CD8-positive, alpha-beta memory T cell (primary cell): ENCODE measurements at regions not wholly inside any gene's neighbourhood (a gene's known extent, or its start where the extent isn't known, plus 50 kb on each side); places are given as distances from the start of the nearest gene placed in this dataset.

Experiments
- CTCF ChIA-PET: fragments of 350-600 bp; sonication (Branson Sonifier 250); formaldehyde crosslinking; loops from one replicate; lab custom pipeline; 2021; ENCODE audit warnings: antibody characterized with exemption; lab: Charles Lee
- POLR2A ChIA-PET: fragments of 350-600 bp; sonication (Branson Sonifier 250); formaldehyde crosslinking; loops from one replicate; lab custom pipeline; 2021; ENCODE audit warnings: antibody characterized with exemption; lab: Charles Lee
- DNase-seq, 5 donors: peaks; one replicate each; pipeline versions ENCODE4 v3.0.0 to v3.0.0-alpha.2; 2020 to 2022; ENCODE audit warnings: mixed read lengths in 1 of 5
- H3K27ac ChIP-seq: one replicate; pipeline ENCODE4 v1.7.0; 2013; ENCODE audit warnings: low read depth, mild to moderate bottlenecking, low read length, moderate library complexity
- H3K27me3 ChIP-seq: 2 replicates; pipeline ENCODE4 v1.7.0; 2013; ENCODE audit warnings: low read length, mild to moderate bottlenecking; ENCODE audit not compliant: insufficient read depth, poor library complexity, severe bottlenecking
- H3K36me3 ChIP-seq: 2 replicates; pipeline ENCODE4 v1.7.0; 2013; ENCODE audit warnings: mild to moderate bottlenecking, low read length, moderate library complexity; ENCODE audit not compliant: insufficient read depth
- H3K4me1 ChIP-seq: 2 replicates; pipeline ENCODE4 v1.7.0; 2013; ENCODE audit warnings: mild to moderate bottlenecking, low read length, moderate library complexity; ENCODE audit not compliant: insufficient read depth
- H3K4me3 ChIP-seq: 2 replicates; pipeline ENCODE4 v1.7.0; 2013; ENCODE audit warnings: mild to moderate bottlenecking, low read length
- H3K9me3 ChIP-seq: 2 replicates; pipeline ENCODE4 v1.7.0; 2013; ENCODE audit warnings: mild to moderate bottlenecking, low read length
- H3K27ac Mint-ChIP-seq, 8 donors: one replicate each; pipeline ENCODE4 v1.8.0; 2020 to 2021; ENCODE audit warnings: mixed read lengths in 8 of 8, mild to moderate bottlenecking in 6 of 8, inconsistent platforms in 3 of 8, moderate library complexity in 3 of 8
- H3K27me3 Mint-ChIP-seq, 2 donors: one replicate each; pipeline ENCODE4 v1.8.0; 2020 to 2021; ENCODE audit warnings: mixed read lengths in 2 of 2, mild to moderate bottlenecking in 1 of 2, moderate library complexity in 1 of 2
- H3K36me3 Mint-ChIP-seq, 3 donors: one replicate each; pipeline ENCODE4 v1.8.0; 2020 to 2021; ENCODE audit warnings: mixed read lengths in 3 of 3, inconsistent platforms in 1 of 3, mild to moderate bottlenecking in 1 of 3
- H3K4me1 Mint-ChIP-seq, 3 donors: one replicate each; pipeline ENCODE4 v1.8.0; 2020 to 2021; ENCODE audit warnings: mixed read lengths in 3 of 3, inconsistent platforms in 1 of 3, mild to moderate bottlenecking in 1 of 3
- H3K4me3 Mint-ChIP-seq, 7 donors: one replicate each; pipeline ENCODE4 v1.8.0; 2020 to 2021; ENCODE audit warnings: mixed read lengths in 7 of 7, mild to moderate bottlenecking in 6 of 7, moderate library complexity in 4 of 7, inconsistent platforms in 2 of 7
- H3K9me3 Mint-ChIP-seq, 5 donors: one replicate each; pipeline ENCODE4 v1.8.0; 2020 to 2022; ENCODE audit warnings: mixed read lengths in 5 of 5, mild to moderate bottlenecking in 3 of 5, moderate library complexity in 2 of 5, inconsistent platforms in 1 of 5

GRCh38 chr5:45035991-45036390, 227.2 kb downstream of the MRPS30 start:
- no peak overlapping the region for H3K4me3 Mint-ChIP-seq
- POLR2A ChIA-PET: no interaction called here

GRCh38 chr5:45037927-45038326, 229.2 kb downstream of the MRPS30 start:
- POLR2A ChIA-PET: no interaction called here
- no peaks in the 10 kb centered on the region for H3K4me1 ChIP-seq

More at GRCh38 chr5:45035991-45036390, 227.2 kb downstream of the MRPS30 start:
- Histone ChIP-seq H3K4me1 (no peaks in the 10 kb centered on the region), H3K4me3 (no peak overlapping the region), H3K27me3 (no peaks in the 10 kb centered on the region), H3K9me3 (no peaks in the 10 kb centered on the region), H3K27ac (no peak overlapping the region), H3K36me3 (no peaks in the 10 kb centered on the region)
- Mint-ChIP-seq H3K9me3 (peaks cover 0 to 4% (median 0%) of the 10 kb centered on the region in 5 donors), H3K27ac (no peak overlapping the region), H3K36me3 (no peaks in the 10 kb centered on the region), H3K27me3 (no peaks in the 10 kb centered on the region), H3K4me1 (no peaks in the 10 kb centered on the region)
- CTCF ChIA-PET: no interaction called here
- DNase-seq: no peak

GRCh38 chr5:45038366-45038987, 229.7 kb downstream of the MRPS30 start:
- Histone ChIP-seq H3K4me1 (no peaks in the 10 kb centered on the region), H3K36me3 (no peaks in the 10 kb centered on the region), H3K27ac (no peak overlapping the region), H3K27me3 (no peaks in the 10 kb centered on the region), H3K4me3 (no peak overlapping the region), H3K9me3 (no peaks in the 10 kb centered on the region)
- DNase-seq: no peak
- no peaks in the 10 kb centered on the region for H3K36me3 Mint-ChIP-seq
- H3K4me1 Mint-ChIP-seq: no peaks in the 10 kb centered on the region
- CTCF ChIA-PET: no interaction called here
- no peak overlapping the region for H3K27ac Mint-ChIP-seq
- no peaks in the 10 kb centered on the region for H3K27me3 Mint-ChIP-seq
- POLR2A ChIA-PET: no interaction called here
- peaks cover 0 to 8% (median 0%) of the 10 kb centered on the region in 5 donors for H3K9me3 Mint-ChIP-seq
- H3K4me3 Mint-ChIP-seq: no peak overlapping the region

More at GRCh38 chr5:45037927-45038326, 229.2 kb downstream of the MRPS30 start:
- Histone ChIP-seq H3K27me3 (no peaks in the 10 kb centered on the region), H3K36me3 (no peaks in the 10 kb centered on the region), H3K9me3 (no peaks in the 10 kb centered on the region), H3K4me3 (no peak overlapping the region), H3K27ac (no peak overlapping the region)
- CTCF ChIA-PET: no interaction called here
- Mint-ChIP-seq H3K4me3 (no peak overlapping the region), H3K36me3 (no peaks in the 10 kb centered on the region), H3K4me1 (no peaks in the 10 kb centered on the region), H3K27me3 (no peaks in the 10 kb centered on the region), H3K27ac (no peak overlapping the region), H3K9me3 (peaks cover 0 to 8% (median 0%) of the 10 kb centered on the region in 5 donors)
- no peak for DNase-seq

GRCh38 chr5:45042283-45042682, 233.5 kb downstream of the MRPS30 start:
- no peaks in the 10 kb centered on the region for H3K36me3 ChIP-seq
- Mint-ChIP-seq H3K27me3 (no peaks in the 10 kb centered on the region), H3K27ac (no peak overlapping the region), H3K4me1 (no peaks in the 10 kb centered on the region), H3K36me3 (no peaks in the 10 kb centered on the region), H3K9me3 (peaks cover 0 to 4% (median 1%) of the 10 kb centered on the region in 5 donors), H3K4me3 (no peak overlapping the region)
- ChIA-PET POLR2A (no interaction called here), CTCF (no interaction called here)
- H3K9me3 ChIP-seq: no peaks in the 10 kb centered on the region
- no peak overlapping the region for H3K27ac ChIP-seq
- no peak for DNase-seq
- H3K27me3 ChIP-seq: no peaks in the 10 kb centered on the region
- no peak overlapping the region for H3K4me3 ChIP-seq
- no peaks in the 10 kb centered on the region for H3K4me1 ChIP-seq

- DNase-seq: no peak
- no peak overlapping the region for H3K4me3 Mint-ChIP-seq
- H3K4me1 Mint-ChIP-seq: no peaks in the 10 kb centered on the region
- no peaks in the 10 kb centered on the region for H3K9me3 ChIP-seq
- H3K27me3 Mint-ChIP-seq: no peaks in the 10 kb centered on the region
- no peaks in the 10 kb centered on the region for H3K27me3 ChIP-seq
- no peak overlapping the region for H3K27ac ChIP-seq
- H3K27ac Mint-ChIP-seq: no peak overlapping the region
- H3K9me3 Mint-ChIP-seq: peaks cover 0 to 7% (median 0%) of the 10 kb centered on the region in 5 donors
- no peaks in the 10 kb centered on the region for H3K36me3 Mint-ChIP-seq
- ChIA-PET CTCF (no interaction called here), POLR2A (no interaction called here)
- no peaks in the 10 kb centered on the region for H3K4me1 ChIP-seq
- H3K4me3 ChIP-seq: no peak overlapping the region
- H3K36me3 ChIP-seq: no peaks in the 10 kb centered on the region
Observed at GRCh38 chr5:45057564-45057963, 248.8 kb downstream of the MRPS30 start.

GRCh38 chr5:45060724-45061123, 252.0 kb downstream of the MRPS30 start:
- H3K4me1 ChIP-seq: no peaks in the 10 kb centered on the region
- Mint-ChIP-seq H3K27me3 (no peaks in the 10 kb centered on the region), H3K4me1 (no peaks in the 10 kb centered on the region), H3K36me3 (no peaks in the 10 kb centered on the region), H3K9me3 (peaks cover 0 to 7% (median 0%) of the 10 kb centered on the region in 5 donors), H3K27ac (no peak overlapping the region), H3K4me3 (no peak overlapping the region)
- DNase-seq: no peak
- H3K27ac ChIP-seq: no peak overlapping the region
- no peak overlapping the region for H3K4me3 ChIP-seq
- H3K9me3 ChIP-seq: no peaks in the 10 kb centered on the region
- no peaks in the 10 kb centered on the region for H3K27me3 ChIP-seq
- ChIA-PET CTCF (no interaction called here), POLR2A (no interaction called here)
- no peaks in the 10 kb centered on the region for H3K36me3 ChIP-seq

GRCh38 chr5:45062044-45062443, 253.3 kb downstream of the MRPS30 start:
- DNase-seq: no peak
- no peaks in the 10 kb centered on the region for H3K4me1 ChIP-seq
- Mint-ChIP-seq H3K27me3 (no peaks in the 10 kb centered on the region), H3K4me1 (no peaks in the 10 kb centered on the region), H3K36me3 (no peaks in the 10 kb centered on the region), H3K9me3 (peaks cover 0 to 3% (median 0%) of the 10 kb centered on the region in 5 donors), H3K27ac (no peak overlapping the region), H3K4me3 (no peak overlapping the region)
- POLR2A ChIA-PET: no interaction called here
- no peaks in the 10 kb centered on the region for H3K27me3 ChIP-seq
- H3K36me3 ChIP-seq: no peaks in the 10 kb centered on the region
- CTCF ChIA-PET: no interaction called here
- H3K9me3 ChIP-seq: no peaks in the 10 kb centered on the region
- H3K4me3 ChIP-seq: no peak overlapping the region
- H3K27ac ChIP-seq: no peak overlapping the region

GRCh38 chr5:45081082-45081481, 272.3 kb downstream of the MRPS30 start:
- Histone ChIP-seq H3K27me3 (no peaks in the 10 kb centered on the region), H3K36me3 (no peaks in the 10 kb centered on the region), H3K4me3 (no peak overlapping the region), H3K4me1 (no peaks in the 10 kb centered on the region), H3K9me3 (no peaks in the 10 kb centered on the region), H3K27ac (no peak overlapping the region)
- no peaks in the 10 kb centered on the region for H3K36me3 Mint-ChIP-seq
- H3K4me1 Mint-ChIP-seq: no peaks in the 10 kb centered on the region
- DNase-seq: no peak
- POLR2A ChIA-PET: no interaction called here
- H3K9me3 Mint-ChIP-seq: peaks cover 5 to 37% (median 10%) of the 10 kb centered on the region in 5 donors
- no peak overlapping the region for H3K27ac Mint-ChIP-seq
- H3K27me3 Mint-ChIP-seq: no peaks in the 10 kb centered on the region
- no peak overlapping the region for H3K4me3 Mint-ChIP-seq
- CTCF ChIA-PET: no interaction called here
